Cardiac fibroblast (primary cell): ENCODE measurements at regions not wholly inside any gene's neighbourhood (a gene's known extent, or its start where the extent isn't known, plus 50 kb on each side); places are given as distances from the start of the nearest gene placed in this dataset.

Source experiments
- DNase-seq, 2 donors: peaks; one replicate each; pipeline versions ENCODE4 v3.0.0 to v3.0.0-alpha.2; 2010; ENCODE audit warnings: low read depth in 2 of 2
- H3K4me3 ChIP-seq, 2 donors: replicated peaks in 1 of 2; 1 replicate in 1 of 2; 2 replicates in 1 of 2; pipeline ENCODE4 v1.5.1; 2011; ENCODE audit warnings: low read depth in 2 of 2, low read length in 2 of 2, mild to moderate bottlenecking in 2 of 2, moderate library complexity in 1 of 2
- CTCF ChIP-seq: IDR thresholded peaks from one replicate; pipeline ENCODE4 v1.5.1; 2011; ENCODE audit warnings: low read depth, mild to moderate bottlenecking, low read length, inconsistent platforms

GRCh38 chr16:35689764-35690163, 2230.4 kb downstream of the TP53TG3F start:
- no peak overlapping the region for H3K4me3 ChIP-seq
- DNase-seq = no peak
- TF ChIP-seq CTCF = no peak

- H3K4me3 ChIP-seq = no peak overlapping the region
- TF ChIP-seq CTCF = no peak
- DNase-seq = no peak
Observed at GRCh38 chr16:35690413-35690812, 2231.0 kb downstream of the TP53TG3F start.

- TF ChIP-seq CTCF = no peak
- no peak overlapping the region for H3K4me3 ChIP-seq
- DNase-seq = no peak
Observed at GRCh38 chr16:35691057-35691456, 2231.6 kb downstream of the TP53TG3F start.

- no peak for DNase-seq
- no peak overlapping the region for H3K4me3 ChIP-seq
- TF ChIP-seq CTCF = no peak
Observed at GRCh38 chr16:35692824-35693223, 2233.4 kb downstream of the TP53TG3F start.

GRCh38 chr16:35706901-35707300, 2247.5 kb downstream of the TP53TG3F start:
- no peak for TF ChIP-seq CTCF
- DNase-seq = no peak
- no peak overlapping the region for H3K4me3 ChIP-seq

GRCh38 chr16:35711435-35711834, 2252.0 kb downstream of the TP53TG3F start:
- no peak for TF ChIP-seq CTCF
- H3K4me3 ChIP-seq = no peak overlapping the region
- no peak for DNase-seq

- no peak for DNase-seq
Observed at GRCh38 chr16:35711958-35712357, 2252.5 kb downstream of the TP53TG3F start.

More at GRCh38 chr16:35711958-35712357, 2252.5 kb downstream of the TP53TG3F start:
- TF ChIP-seq CTCF = no peak
- H3K4me3 ChIP-seq = no peak overlapping the region
